ENCODE measurements at regions not wholly inside any gene's neighbourhood (a gene's known extent, or its start where the extent isn't known, plus 50 kb on each side); places are given as distances from the start of the nearest gene placed in this dataset.

GRCh38 chr1:119235120-119235519 is 94.7 kb upstream of the WARS2 start:
- Histone ChIP-seq H3K4me3 (ENCODE audit: low read length) (no peak overlapping the region), H3K27me3 (ENCODE audit: control insufficient read depth, low read length) (no peaks in the 10 kb centered on the region), H3K4me2 (ENCODE audit: low read length) (no peak overlapping the region), H3K9me3 (ENCODE audit: control insufficient read depth, insufficient read depth, low read length) (no peaks in the 10 kb centered on the region), H3K36me3 (ENCODE audit: control insufficient read depth, low read length) (no peaks in the 10 kb centered on the region), H3K79me2 (ENCODE audit: control insufficient read depth, low read length) (no peaks in the 10 kb centered on the region), H3F3A (ENCODE audit: control insufficient read depth, insufficient read depth) (no peaks in the 10 kb centered on the region), H3K4me1 (ENCODE audit: control insufficient read depth, low read length) (no peaks in the 10 kb centered on the region), H3K9me2 (replicated peaks; ENCODE audit: control insufficient read depth, low read length) (no peaks in the 10 kb centered on the region), H3K27ac (ENCODE audit: low read depth, low read length) (no peak overlapping the region), H4K20me1 (ENCODE audit: control insufficient read depth, insufficient read depth, low read depth, low read length) (no peaks in the 10 kb centered on the region)
- no peak for TF ChIP-seq EZH2phosphoT487 (IDR thresholded peaks at IDR 0.05; ENCODE audit: borderline replicate concordance, low read length)
- TF ChIP-seq CTCF (IDR thresholded peaks at IDR 0.05; ENCODE audit: low read depth, low read length, poor library complexity, severe bottlenecking) = no peak

GRCh38 chr1:119245881-119246280 is 105.4 kb upstream of the WARS2 start:
- Histone ChIP-seq H3K4me2 (ENCODE audit: low read length) (no peak overlapping the region), H3K36me3 (ENCODE audit: control insufficient read depth, low read length) (no peaks in the 10 kb centered on the region), H3K79me2 (ENCODE audit: control insufficient read depth, low read length) (no peaks in the 10 kb centered on the region), H3K27ac (ENCODE audit: low read depth, low read length) (no peak overlapping the region), H3K27me3 (ENCODE audit: control insufficient read depth, low read length) (no peaks in the 10 kb centered on the region), H4K20me1 (ENCODE audit: control insufficient read depth, insufficient read depth, low read depth, low read length) (no peaks in the 10 kb centered on the region), H3K9me3 (ENCODE audit: control insufficient read depth, insufficient read depth, low read length) (no peaks in the 10 kb centered on the region), H3F3A (ENCODE audit: control insufficient read depth, insufficient read depth) (no peaks in the 10 kb centered on the region), H3K9me2 (replicated peaks; ENCODE audit: control insufficient read depth, low read length) (no peaks in the 10 kb centered on the region), H3K4me1 (ENCODE audit: control insufficient read depth, low read length) (no peaks in the 10 kb centered on the region), H3K4me3 (ENCODE audit: low read length) (no peak overlapping the region)
- TF ChIP-seq CTCF (IDR thresholded peaks at IDR 0.05; ENCODE audit: low read depth, low read length, poor library complexity, severe bottlenecking) (no peak), EZH2phosphoT487 (IDR thresholded peaks at IDR 0.05; ENCODE audit: borderline replicate concordance, low read length) (no peak)

- Histone ChIP-seq H4K20me1 (ENCODE audit: control insufficient read depth, insufficient read depth, low read depth, low read length) (no peaks in the 10 kb centered on the region), H3K4me1 (ENCODE audit: control insufficient read depth, low read length) (no peaks in the 10 kb centered on the region), H3F3A (ENCODE audit: control insufficient read depth, insufficient read depth) (no peaks in the 10 kb centered on the region), H3K9me2 (replicated peaks; ENCODE audit: control insufficient read depth, low read length) (no peaks in the 10 kb centered on the region), H3K4me2 (ENCODE audit: low read length) (no peak overlapping the region), H3K4me3 (ENCODE audit: low read length) (no peak overlapping the region), H3K9me3 (ENCODE audit: control insufficient read depth, insufficient read depth, low read length) (no peaks in the 10 kb centered on the region), H3K27me3 (ENCODE audit: control insufficient read depth, low read length) (no peaks in the 10 kb centered on the region), H3K79me2 (ENCODE audit: control insufficient read depth, low read length) (no peaks in the 10 kb centered on the region), H3K36me3 (ENCODE audit: control insufficient read depth, low read length) (no peaks in the 10 kb centered on the region), H3K27ac (ENCODE audit: low read depth, low read length) (no peak overlapping the region)
- TF ChIP-seq EZH2phosphoT487 (IDR thresholded peaks at IDR 0.05; ENCODE audit: borderline replicate concordance, low read length) (no peak), CTCF (IDR thresholded peaks at IDR 0.05; ENCODE audit: low read depth, low read length, poor library complexity, severe bottlenecking) (no peak)
Measured at GRCh38 chr1:119249283-119249682, 108.8 kb upstream of the WARS2 start.

- Histone ChIP-seq H3F3A (ENCODE audit: control insufficient read depth, insufficient read depth) (no peaks in the 10 kb centered on the region), H3K4me2 (ENCODE audit: low read length) (no peak overlapping the region), H3K27ac (ENCODE audit: low read depth, low read length) (no peak overlapping the region), H3K9me2 (replicated peaks; ENCODE audit: control insufficient read depth, low read length) (no peaks in the 10 kb centered on the region), H3K9me3 (ENCODE audit: control insufficient read depth, insufficient read depth, low read length) (no peaks in the 10 kb centered on the region), H3K4me3 (ENCODE audit: low read length) (no peak overlapping the region), H4K20me1 (ENCODE audit: control insufficient read depth, insufficient read depth, low read depth, low read length) (no peaks in the 10 kb centered on the region), H3K27me3 (ENCODE audit: control insufficient read depth, low read length) (no peaks in the 10 kb centered on the region), H3K36me3 (ENCODE audit: control insufficient read depth, low read length) (no peaks in the 10 kb centered on the region), H3K79me2 (ENCODE audit: control insufficient read depth, low read length) (no peaks in the 10 kb centered on the region), H3K4me1 (ENCODE audit: control insufficient read depth, low read length) (no peaks in the 10 kb centered on the region)
- TF ChIP-seq CTCF (IDR thresholded peaks at IDR 0.05; ENCODE audit: low read depth, low read length, poor library complexity, severe bottlenecking) (no peak), EZH2phosphoT487 (IDR thresholded peaks at IDR 0.05; ENCODE audit: borderline replicate concordance, low read length) (no peak)
Measured at GRCh38 chr1:119250299-119250698, 109.8 kb upstream of the WARS2 start.

Data from DOHH2 (cell line).